ENCODE measurements at regions not wholly inside any gene's neighbourhood (a gene's known extent, or its start where the extent isn't known, plus 50 kb on each side); places are given as distances from the start of the nearest gene placed in this dataset.

- H3K27ac ChIP-seq = no peak overlapping the region
- H3K9me3 ChIP-seq = no peaks in the 10 kb centered on the region
- no peaks in the 10 kb centered on the region for H3K27me3 ChIP-seq
- H3K36me3 ChIP-seq = no peaks in the 10 kb centered on the region
- H3K4me3 ChIP-seq = no peak overlapping the region
- intact Hi-C loops (cut with DNase I) = no loop called here
- H3K9ac ChIP-seq (ENCODE audit: low read depth in 2 of 2, low read length in 2 of 2) = no peak overlapping the region
- no peak for DNase-seq
- TF ChIP-seq CTCF (IDR thresholded peaks at IDR 0.05) = no peak
- no peaks in the 10 kb centered on the region for H3K4me1 ChIP-seq
Measured at GRCh38 chr5:141778683-141779082, 96.7 kb upstream of the ARAP3 start.

GRCh38 chr5:141778206-141778605, 96.2 kb upstream of the ARAP3 start:
- Histone ChIP-seq H3K27me3 (no peaks in the 10 kb centered on the region), H3K9me3 (no peaks in the 10 kb centered on the region), H3K4me3 (no peak overlapping the region), H3K4me1 (no peaks in the 10 kb centered on the region), H3K27ac (no peak overlapping the region), H3K36me3 (no peaks in the 10 kb centered on the region), H3K9ac (ENCODE audit: low read depth in 2 of 2, low read length in 2 of 2) (no peak overlapping the region)
- TF ChIP-seq CTCF (IDR thresholded peaks at IDR 0.05) = no peak
- DNase-seq = no peak
- intact Hi-C loops (cut with DNase I) = no loop called here

- H3K9me3 ChIP-seq = no peaks in the 10 kb centered on the region
- intact Hi-C loops (cut with DNase I) = no loop called here
- H3K36me3 ChIP-seq = no peaks in the 10 kb centered on the region
- DNase-seq = no peak
- H3K9ac ChIP-seq (ENCODE audit: low read depth in 2 of 2, low read length in 2 of 2) = no peak overlapping the region
- TF ChIP-seq CTCF (IDR thresholded peaks at IDR 0.05) = no peak
- H3K27ac ChIP-seq = no peak overlapping the region
- no peak overlapping the region for H3K4me3 ChIP-seq
- no peaks in the 10 kb centered on the region for H3K27me3 ChIP-seq
- no peaks in the 10 kb centered on the region for H3K4me1 ChIP-seq
Measured at GRCh38 chr5:141777711-141778110, 95.7 kb upstream of the ARAP3 start.

GRCh38 chr5:141777130-141777529, 95.1 kb upstream of the ARAP3 start:
- H3K9ac ChIP-seq (ENCODE audit: low read depth in 2 of 2, low read length in 2 of 2) = no peak overlapping the region
- H3K4me1 ChIP-seq = no peaks in the 10 kb centered on the region
- DNase-seq = no peak
- no peaks in the 10 kb centered on the region for H3K36me3 ChIP-seq
- TF ChIP-seq CTCF (IDR thresholded peaks at IDR 0.05) = no peak
- no peaks in the 10 kb centered on the region for H3K9me3 ChIP-seq
- no peak overlapping the region for H3K4me3 ChIP-seq
- no peak overlapping the region for H3K27ac ChIP-seq
- intact Hi-C loops (cut with DNase I) = no loop called here
- H3K27me3 ChIP-seq = no peaks in the 10 kb centered on the region

- Histone ChIP-seq H3K9me3 (no peaks in the 10 kb centered on the region), H3K4me1 (no peaks in the 10 kb centered on the region), H3K36me3 (no peaks in the 10 kb centered on the region), H3K9ac (ENCODE audit: low read depth in 2 of 2, low read length in 2 of 2) (no peak overlapping the region), H3K27ac (no peak overlapping the region), H3K27me3 (no peaks in the 10 kb centered on the region), H3K4me3 (no peak overlapping the region)
- DNase-seq = no peak
- intact Hi-C loops (cut with DNase I) = no loop called here
- TF ChIP-seq CTCF (IDR thresholded peaks at IDR 0.05) = no peak
Measured at GRCh38 chr5:141773779-141774562, 91.9 kb upstream of the ARAP3 start.

Data from colonic mucosa (tissue), 4 donors.